Peyer's patch (tissue), 4 donors: ENCODE measurements at regions not wholly inside any gene's neighbourhood (a gene's known extent, or its start where the extent isn't known, plus 50 kb on each side); places are given as distances from the start of the nearest gene placed in this dataset.

ENCODE experiments used
- CTCF ChIP-seq, 6 experiments: fragments of 450-650 bp in 4 of 6; fragments of 200-600 bp in 2 of 6; sonication (generic) in 1 of 6; IDR thresholded peaks; one replicate each; pipeline ENCODE4 v1.5.1; 2017 to 2019; ENCODE audit warnings: antibody characterized with exemption in 6 of 6, mild to moderate bottlenecking in 3 of 6, moderate library complexity in 1 of 6
- POLR2A ChIP-seq, 2 donors: fragments of 450-650 bp; IDR thresholded peaks; one replicate each; pipeline ENCODE4 v1.5.1; 2017; ENCODE audit warnings: antibody characterized with exemption in 2 of 2, mild to moderate bottlenecking in 2 of 2, moderate library complexity in 2 of 2

GRCh38 chr5:40210694-40211093, 469.0 kb upstream of the PTGER4 start:
- no peak for TF ChIP-seq CTCF (IDR thresholded peaks at IDR 0.05)
- TF ChIP-seq POLR2A (IDR thresholded peaks at IDR 0.05), result no peak
